Dendritic cell treated with granulocyte-macrophage colony-stimulating factor and Interleukin-4, amounts not matched to agents 40 ng/mL and 50 ng/mL, for 4 days (primary cell): ENCODE measurements at regions not wholly inside any gene's neighbourhood (a gene's known extent, or its start where the extent isn't known, plus 50 kb on each side); places are given as distances from the start of the nearest gene placed in this dataset.
"Not testable (repeated sequence)": the region's sequence is repeated elsewhere in the genome, so short reads cannot be mapped to it uniquely, and the experiment has no call there.

Experiments used
- H3K27ac Mint-ChIP-seq: one replicate; pipeline ENCODE4 v1.8.0; 2022; ENCODE audit warnings: mild to moderate bottlenecking, mixed read lengths
- H3K27me3 Mint-ChIP-seq: one replicate; pipeline ENCODE4 v1.8.0; 2022; ENCODE audit warnings: mild to moderate bottlenecking, mixed read lengths
- H3K36me3 Mint-ChIP-seq: one replicate; pipeline ENCODE4 v1.8.0; 2022; ENCODE audit warnings: low read depth, mixed read lengths
- H3K4me1 Mint-ChIP-seq: one replicate; pipeline ENCODE4 v1.8.0; 2022; ENCODE audit warnings: low read depth, mixed read lengths
- H3K4me3 Mint-ChIP-seq: one replicate; pipeline ENCODE4 v1.8.0; 2022; ENCODE audit warnings: mild to moderate bottlenecking, moderate library complexity, mixed read lengths
- H3K9me3 Mint-ChIP-seq: one replicate; pipeline ENCODE4 v1.8.0; 2022; ENCODE audit warnings: mixed read lengths
- intact Hi-C: fragments of 100-400 bp; cut with micrococcal nuclease; formaldehyde crosslinking; loops from one replicate; pipeline ENCODE4 v1.15.0; 2022

DNA sequence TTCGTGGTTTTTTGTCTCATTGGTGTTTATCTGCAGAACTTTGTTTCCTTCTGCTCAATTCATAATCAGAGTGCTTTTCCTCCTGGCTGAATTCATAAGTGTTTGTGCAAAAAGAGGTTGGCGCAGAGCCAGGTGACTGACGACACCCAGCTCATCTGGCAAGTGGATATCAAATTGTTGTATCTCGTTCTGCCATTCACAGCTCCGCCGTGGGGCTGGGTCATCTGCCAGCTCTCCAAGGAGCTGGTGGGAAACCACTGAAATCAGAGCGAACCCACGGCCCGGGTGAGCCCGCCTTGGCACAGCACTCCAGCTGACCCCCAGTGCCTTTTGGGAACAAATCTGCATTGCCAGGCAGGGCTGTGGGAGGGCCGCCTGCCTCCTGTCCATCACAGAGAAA is 110.7 kb upstream of the DRD5 start:
- H3K4me1 Mint-ChIP-seq, H3K36me3 Mint-ChIP-seq, intact Hi-C loops, H3K27ac Mint-ChIP-seq, H3K27me3 Mint-ChIP-seq, H3K9me3 Mint-ChIP-seq, H3K4me3 Mint-ChIP-seq: not testable (repeated sequence)

DNA sequence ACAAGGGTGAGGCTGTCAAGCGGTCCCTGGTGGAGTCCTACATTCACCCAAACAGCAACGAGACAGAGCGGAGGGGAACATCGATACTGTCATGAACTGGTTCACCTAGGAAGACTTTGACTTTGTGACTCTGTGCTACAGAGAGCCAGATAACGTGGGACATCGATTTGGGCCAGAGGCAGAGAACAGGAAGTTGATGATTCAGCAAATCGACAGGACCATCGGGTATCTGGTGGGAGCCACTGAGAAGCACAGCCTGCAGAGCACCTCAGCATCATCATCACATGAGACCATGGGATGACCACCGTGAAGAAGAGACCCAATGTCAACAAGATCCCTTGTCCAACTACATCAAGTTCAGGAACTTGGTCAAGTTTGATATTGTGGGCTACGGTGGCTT is 104.1 kb upstream of the DRD5 start:
- H3K4me3 Mint-ChIP-seq, H3K27ac Mint-ChIP-seq, H3K36me3 Mint-ChIP-seq, H3K4me1 Mint-ChIP-seq, H3K27me3 Mint-ChIP-seq, intact Hi-C loops, H3K9me3 Mint-ChIP-seq: not testable (repeated sequence)

DNA sequence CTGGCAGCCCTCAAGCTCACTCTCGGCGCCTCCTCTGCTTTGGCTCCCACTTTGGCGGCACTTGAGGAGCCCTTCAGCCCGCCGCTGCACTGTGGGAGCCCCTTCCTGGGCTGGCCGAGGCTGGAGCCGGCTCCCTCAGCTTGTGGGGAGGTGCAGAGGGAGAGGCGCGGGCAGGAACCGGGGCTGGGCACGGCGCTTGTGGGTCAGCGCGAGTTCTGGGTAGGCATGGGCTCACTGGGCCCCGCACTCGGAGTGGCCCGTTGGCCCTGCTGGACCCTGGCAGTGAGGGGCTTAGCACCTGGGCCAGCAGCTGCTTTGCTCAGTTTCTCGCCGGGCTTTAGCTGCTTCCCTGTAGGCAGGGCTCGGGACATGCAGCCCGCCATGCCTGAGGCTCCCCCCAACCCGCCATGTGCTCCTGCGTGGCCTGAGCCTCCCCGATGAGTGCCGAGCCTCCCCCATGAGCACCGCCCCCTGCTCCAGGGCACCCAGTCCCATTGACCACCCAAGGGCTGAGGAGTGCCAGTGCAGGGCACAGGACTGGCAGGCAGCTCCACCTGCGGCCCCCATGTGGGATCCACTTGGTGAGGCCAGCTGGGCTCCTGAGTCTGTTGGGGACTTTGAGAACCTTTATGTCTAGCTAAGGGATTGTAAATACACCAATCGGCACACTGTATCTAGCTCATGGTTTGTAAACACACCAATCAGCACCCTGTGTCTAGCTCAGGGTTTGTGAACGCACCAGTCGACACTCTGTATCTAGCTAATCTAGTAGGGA is 101.5 kb upstream of the DRD5 start:
- H3K9me3 Mint-ChIP-seq, result no peaks in the 10 kb centered on the region
- H3K4me1 Mint-ChIP-seq, result no peaks in the 10 kb centered on the region
- intact Hi-C loops, result no loop called here
- H3K4me3 Mint-ChIP-seq, result no peak overlapping the region
- no peaks in the 10 kb centered on the region for H3K36me3 Mint-ChIP-seq
- H3K27me3 Mint-ChIP-seq, result no peaks in the 10 kb centered on the region
- no peak overlapping the region for H3K27ac Mint-ChIP-seq

DNA sequence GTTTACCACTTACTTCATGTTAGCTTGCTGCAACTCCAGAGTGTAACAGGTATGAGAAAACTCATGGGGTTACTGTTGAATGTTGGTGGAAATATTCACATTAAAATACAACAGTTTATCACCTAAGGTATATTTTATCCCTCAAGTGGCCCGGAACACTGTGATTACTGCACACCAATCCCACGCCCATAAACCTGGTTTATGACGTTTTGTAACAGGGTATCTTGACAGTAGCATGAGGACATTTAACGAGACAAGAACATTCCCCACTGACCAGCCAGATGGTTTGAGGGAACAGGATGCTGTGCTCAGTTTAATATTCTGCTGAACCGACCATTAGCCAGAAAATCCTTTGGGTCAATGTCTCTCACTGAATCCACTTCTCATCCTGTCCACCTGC is 98.3 kb upstream of the DRD5 start:
- peaks cover 13% of the 10 kb centered on the region for H3K27me3 Mint-ChIP-seq
- intact Hi-C loops, H3K4me3 Mint-ChIP-seq, H3K27ac Mint-ChIP-seq, H3K36me3 Mint-ChIP-seq, H3K9me3 Mint-ChIP-seq, H3K4me1 Mint-ChIP-seq: not testable (repeated sequence)

DNA sequence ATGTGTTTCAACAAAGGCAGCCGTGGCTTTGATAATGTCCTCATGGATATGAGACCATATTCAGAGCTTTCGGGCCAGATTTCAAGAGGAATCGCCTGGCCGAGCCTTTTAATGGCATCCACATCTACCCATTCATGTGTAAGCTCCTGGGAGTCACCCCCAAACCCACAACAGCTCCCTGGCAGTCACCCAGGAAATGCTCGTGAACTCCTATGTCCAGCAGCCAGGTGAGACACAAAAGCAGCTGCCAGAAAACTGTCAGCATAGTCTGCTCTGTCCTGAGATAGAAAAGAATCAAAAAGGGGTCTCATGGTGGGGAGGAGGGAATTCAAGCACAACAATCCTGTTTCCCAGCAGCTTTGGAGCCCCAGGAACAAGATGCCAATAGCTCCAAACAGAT is 96.4 kb upstream of the DRD5 start:
- not testable (repeated sequence) for H3K4me1 Mint-ChIP-seq

DNA sequence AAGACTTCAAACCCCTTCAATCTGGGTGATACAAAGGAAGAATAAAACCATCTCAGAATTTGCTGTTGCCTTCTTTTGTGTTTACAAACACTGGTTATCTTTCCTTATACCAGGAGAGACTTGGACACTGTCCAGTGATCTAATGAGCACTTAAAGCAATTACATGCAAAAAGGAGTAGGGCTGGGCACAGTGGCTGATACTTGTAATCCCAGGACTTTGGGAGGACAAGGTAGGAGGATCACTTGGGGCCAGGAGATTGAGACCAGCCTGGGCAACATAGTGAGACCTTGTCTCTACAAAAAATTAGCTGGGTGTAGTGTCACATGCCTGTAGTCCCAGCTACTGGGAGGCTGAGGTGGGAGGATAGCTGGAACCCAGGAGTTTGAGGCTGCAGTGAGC is 95.7 kb upstream of the DRD5 start:
- no peaks in the 10 kb centered on the region for H3K9me3 Mint-ChIP-seq
- H3K36me3 Mint-ChIP-seq, result no peaks in the 10 kb centered on the region
- intact Hi-C loops, result no loop called here

More for the DNA sequence above, 96.4 kb upstream of the DRD5 start:
- intact Hi-C loops, H3K4me3 Mint-ChIP-seq, H3K36me3 Mint-ChIP-seq, H3K27ac Mint-ChIP-seq, H3K9me3 Mint-ChIP-seq: not testable (repeated sequence)
- peaks cover 21% of the 10 kb centered on the region for H3K27me3 Mint-ChIP-seq

DNA sequence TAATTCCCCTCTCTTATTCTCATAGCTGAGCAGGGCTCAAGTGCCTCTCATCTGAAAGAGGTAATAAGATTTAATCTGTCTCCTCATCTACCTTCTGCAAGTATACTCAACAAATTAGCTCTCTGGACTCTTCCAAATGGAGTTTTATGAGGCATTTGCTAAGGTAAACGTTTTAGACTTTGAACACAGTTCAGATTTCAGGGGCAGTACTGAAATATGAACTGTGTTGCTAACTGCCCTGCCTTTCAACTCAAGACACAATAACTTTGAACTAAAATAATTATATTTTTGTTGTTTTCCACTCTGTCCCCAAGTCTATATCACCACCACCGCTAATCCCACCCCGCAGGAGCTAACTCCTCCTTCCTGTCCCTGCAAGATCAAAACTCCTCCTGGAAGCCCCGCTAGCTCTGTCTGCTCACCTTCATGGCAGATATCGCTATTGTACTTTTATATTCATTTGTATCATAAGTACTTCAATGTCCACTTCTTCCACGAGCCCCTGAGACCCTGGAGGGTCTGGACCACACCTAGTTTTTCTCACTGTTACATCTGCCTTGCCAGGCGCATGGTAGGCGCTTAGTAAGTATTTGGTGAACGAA is 90.7 kb upstream of the DRD5 start:
- intact Hi-C loops, result loop anchor here (10.0 kb wide), 1 partner anchor 374 kb away; no protein-coding TSS in a partner anchor
- H3K36me3 Mint-ChIP-seq, H3K9me3 Mint-ChIP-seq: not testable (repeated sequence)
- peak overlapping the region; percentile 81 for H3K4me3 Mint-ChIP-seq
- peaks cover 23% of the 10 kb centered on the region for H3K27me3 Mint-ChIP-seq
- H3K27ac Mint-ChIP-seq, result peak overlapping the region; percentile 85
- peaks cover 12% of the 10 kb centered on the region for H3K4me1 Mint-ChIP-seq

More for the DNA sequence above, 95.7 kb upstream of the DRD5 start:
- Mint-ChIP-seq H3K4me3 (no peak overlapping the region), H3K27me3 (peaks cover 21% of the 10 kb centered on the region), H3K4me1 (peaks cover 2% of the 10 kb centered on the region), H3K27ac (no peak overlapping the region)

DNA sequence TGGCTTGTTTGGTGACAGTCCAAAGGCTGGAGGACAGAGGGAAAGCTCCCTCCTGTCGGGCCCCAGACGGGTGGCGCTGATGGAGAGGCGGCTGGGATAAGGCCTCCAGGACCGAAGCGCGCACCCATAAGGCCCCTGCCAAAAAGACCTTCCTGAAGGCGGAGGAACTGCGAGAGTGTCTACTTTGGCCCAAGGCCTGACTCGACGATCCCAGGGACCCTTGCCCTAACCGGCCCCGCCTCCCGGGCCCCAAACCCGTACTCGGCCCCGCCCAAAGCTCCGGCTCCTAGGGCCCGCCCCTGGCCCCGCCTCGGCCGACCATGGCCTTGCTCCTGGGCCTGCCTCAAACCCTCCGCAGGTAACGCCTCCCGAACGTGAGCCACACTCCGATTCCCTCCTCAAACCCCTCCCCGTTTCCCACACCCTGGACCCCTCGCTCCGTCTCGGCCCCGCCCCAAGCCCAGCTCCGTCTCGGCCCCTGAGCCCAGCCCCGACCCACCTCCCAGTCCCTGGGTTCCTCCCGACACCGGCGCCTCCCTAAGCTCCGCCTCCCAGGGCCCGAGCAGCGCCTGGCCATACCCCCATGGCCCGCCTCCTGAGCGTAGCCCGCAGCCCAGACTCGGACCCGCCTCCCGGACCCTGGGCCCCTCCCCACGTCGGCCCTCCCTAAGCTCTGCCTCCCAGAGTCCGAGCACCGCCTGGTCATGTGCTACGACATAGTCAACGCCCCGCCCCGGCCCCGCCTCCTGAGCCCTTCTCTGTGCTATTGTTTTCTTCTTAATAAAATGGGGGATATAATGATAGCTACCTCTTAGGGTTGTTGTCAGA is 90.0 kb upstream of the DRD5 start:
- Mint-ChIP-seq H3K27ac (peak overlapping the region; percentile 85), H3K9me3 (no peaks in the 10 kb centered on the region), H3K4me3 (peak overlapping the region; percentile 81), H3K27me3 (peaks cover 19% of the 10 kb centered on the region), H3K4me1 (peaks cover 12% of the 10 kb centered on the region), H3K36me3 (no peaks in the 10 kb centered on the region)
- intact Hi-C loops, result loop anchor here (10.0 kb wide), 1 partner anchor 373 kb away; no protein-coding TSS in a partner anchor

DNA sequence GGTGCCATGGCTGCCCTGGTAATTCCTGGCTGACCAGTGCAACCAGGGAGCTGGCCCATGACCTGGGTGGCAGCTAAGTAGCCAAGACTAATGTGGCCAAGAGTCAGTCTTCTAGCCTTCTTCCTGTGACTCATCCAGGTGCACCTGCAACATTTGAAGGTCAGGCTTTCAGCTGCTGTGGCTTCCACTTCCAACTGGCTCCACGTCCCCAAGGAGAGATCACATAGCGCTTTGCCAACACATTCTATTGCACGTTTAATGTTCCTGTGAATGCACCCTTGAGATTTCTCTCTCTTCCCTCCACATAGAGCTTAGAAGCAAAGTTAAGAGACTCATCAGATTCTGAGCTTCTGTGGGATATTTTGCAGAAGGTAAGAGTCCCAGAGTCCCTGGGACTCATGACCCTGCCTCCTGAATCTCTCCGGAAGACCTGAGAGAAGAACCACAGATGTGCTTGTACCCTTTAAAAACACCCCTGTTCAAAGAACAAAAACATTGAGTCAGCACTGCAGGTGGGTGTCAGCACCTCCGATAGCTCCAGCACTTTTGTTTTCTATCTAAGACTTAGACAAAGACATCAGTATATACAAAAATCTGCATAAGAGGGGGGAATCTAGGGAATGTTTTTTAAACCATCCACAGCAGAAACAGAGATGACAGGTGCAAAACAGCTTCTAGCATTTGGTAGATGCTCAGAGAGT is 88.5 kb upstream of the DRD5 start:
- not testable (repeated sequence) for H3K36me3 Mint-ChIP-seq, H3K4me3 Mint-ChIP-seq, H3K9me3 Mint-ChIP-seq
- Mint-ChIP-seq H3K27me3 (peaks cover 11% of the 10 kb centered on the region), H3K4me1 (peaks cover 12% of the 10 kb centered on the region), H3K27ac (peak overlapping the region; percentile 39)
- intact Hi-C loops, result loop anchor here (10.0 kb wide), 1 partner anchor 372 kb away; no protein-coding TSS in a partner anchor

DNA sequence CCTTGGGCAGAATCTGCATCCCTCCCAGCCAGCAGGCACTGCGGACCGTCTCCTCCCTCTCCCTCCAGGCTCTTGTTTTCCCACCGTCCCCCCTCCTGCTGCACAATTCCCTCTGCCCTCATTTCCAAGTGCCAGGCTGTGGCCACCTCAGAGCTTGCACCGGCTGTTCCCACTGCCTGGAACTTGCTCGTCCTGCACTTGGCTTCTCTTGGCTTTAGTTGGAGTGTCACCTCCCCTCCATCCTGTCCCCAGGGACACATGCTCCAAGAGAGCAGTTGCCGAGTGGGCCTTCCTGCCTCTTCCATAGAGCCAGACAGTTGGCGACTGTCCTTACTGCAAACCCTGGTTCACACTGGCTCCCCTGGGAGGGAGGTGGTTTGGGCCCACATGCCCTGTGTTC is 87.0 kb upstream of the DRD5 start:
- H3K27ac Mint-ChIP-seq, result not testable (repeated sequence)
- intact Hi-C loops, result loop anchor here (10.0 kb wide), 1 partner anchor 370 kb away; no protein-coding TSS in a partner anchor

DNA sequence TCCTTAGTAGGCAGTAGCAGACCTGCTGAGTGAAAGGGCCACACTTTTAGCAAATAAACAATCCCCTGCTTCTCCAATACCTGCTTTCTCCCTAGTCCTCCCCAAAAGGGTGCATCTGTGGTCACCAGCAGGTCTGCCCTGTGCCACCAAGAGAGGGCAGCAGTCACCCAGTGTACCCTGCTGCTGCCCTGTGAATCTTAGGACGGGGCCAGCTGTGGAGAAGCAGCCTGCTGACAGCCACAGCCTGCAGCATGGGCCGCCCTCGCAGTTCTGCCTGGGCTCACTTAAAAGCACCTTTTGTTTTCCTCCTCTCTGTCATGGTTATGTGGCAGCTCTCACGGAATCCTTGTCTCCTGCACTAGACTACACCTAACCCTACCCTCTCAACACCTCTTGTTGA is 85.4 kb upstream of the DRD5 start:
- intact Hi-C loops, result loop anchor here (10.0 kb wide), 1 partner anchor 369 kb away; no protein-coding TSS in a partner anchor
- not testable (repeated sequence) for H3K27ac Mint-ChIP-seq, H3K36me3 Mint-ChIP-seq, H3K4me3 Mint-ChIP-seq, H3K27me3 Mint-ChIP-seq, H3K9me3 Mint-ChIP-seq, H3K4me1 Mint-ChIP-seq

More for the DNA sequence above, 87.0 kb upstream of the DRD5 start:
- H3K4me1 Mint-ChIP-seq, result peaks cover 12% of the 10 kb centered on the region
- H3K36me3 Mint-ChIP-seq, H3K4me3 Mint-ChIP-seq, H3K9me3 Mint-ChIP-seq, H3K27me3 Mint-ChIP-seq: not testable (repeated sequence)

DNA sequence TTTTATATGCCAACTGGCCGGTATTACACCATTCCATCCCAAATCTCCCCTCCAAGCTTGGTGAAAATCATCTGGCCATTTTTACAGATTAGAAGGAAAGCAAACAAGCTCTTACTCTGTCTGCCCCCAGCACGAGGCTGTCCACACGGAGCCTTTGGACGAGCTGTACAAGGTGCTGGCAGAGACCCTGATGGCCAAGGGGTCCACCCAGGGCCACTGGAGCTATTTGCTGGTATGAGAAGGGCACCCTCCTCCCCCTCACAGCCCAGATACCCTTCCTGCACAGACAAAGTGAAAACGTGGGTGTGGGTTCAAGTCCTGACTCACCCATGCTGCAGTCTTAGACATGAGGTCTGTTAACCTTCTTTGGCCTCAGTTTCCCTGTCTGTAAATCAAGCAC is 84.9 kb upstream of the DRD5 start:
- not testable (repeated sequence) for H3K27me3 Mint-ChIP-seq, H3K4me3 Mint-ChIP-seq, H3K4me1 Mint-ChIP-seq, H3K27ac Mint-ChIP-seq, H3K9me3 Mint-ChIP-seq, H3K36me3 Mint-ChIP-seq
- intact Hi-C loops, result loop anchor here (10.0 kb wide), 1 partner anchor 368 kb away; no protein-coding TSS in a partner anchor

DNA sequence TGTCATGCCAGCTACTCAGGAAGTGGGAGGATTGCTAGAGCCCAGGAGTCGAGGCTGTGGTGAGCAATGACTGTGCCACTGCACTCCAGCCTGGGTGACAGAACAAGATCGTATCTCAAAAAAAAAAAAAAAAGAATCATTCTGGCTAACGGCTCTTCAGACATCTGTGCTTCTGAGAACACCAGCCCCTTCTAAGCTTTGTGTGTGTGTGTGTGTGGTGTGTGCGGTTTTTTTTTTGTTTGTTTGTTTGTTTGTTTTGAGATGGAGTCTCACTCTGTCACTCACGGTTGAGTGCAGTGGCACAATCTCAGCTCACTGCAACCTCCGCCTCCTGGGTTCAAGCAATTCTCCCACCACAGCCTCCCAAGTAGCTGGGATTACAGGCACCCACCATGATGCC is 79.4 kb upstream of the DRD5 start:
- H3K9me3 Mint-ChIP-seq, H3K27ac Mint-ChIP-seq, H3K4me3 Mint-ChIP-seq, H3K36me3 Mint-ChIP-seq: not testable (repeated sequence)
- H3K27me3 Mint-ChIP-seq, result peaks cover 18% of the 10 kb centered on the region
- intact Hi-C loops, result loop anchor here (5.0 kb wide), 1 partner anchor 315 kb away; no protein-coding TSS in a partner anchor
- H3K4me1 Mint-ChIP-seq, result peaks cover 11% of the 10 kb centered on the region
